Calu3 (cell line): ENCODE measurements at regions not wholly inside any gene's neighbourhood (a gene's known extent, or its start where the extent isn't known, plus 50 kb on each side); places are given as distances from the start of the nearest gene placed in this dataset.

Experiments used
- BruUV-seq: library from RNA; stranded (reverse); fragments of 400-500 nt; replicated peaks from 2 replicates; lab custom pipeline; 2021; lab: Mats Ljungman, UMichigan
- CTCF ChIA-PET: fragments of 300-600 bp; sonication (Branson Sonifier 250); formaldehyde crosslinking; loops from one replicate; lab custom pipeline; 2022; ENCODE audit warnings: antibody characterized with exemption; lab: Charles Lee
- DNase-seq: peaks from one replicate; pipeline ENCODE4 v3.0.0; 2022
- H3K27ac Mint-ChIP-seq: one replicate; pipeline ENCODE4 v1.8.0; 2022; ENCODE audit warnings: mixed read lengths; ENCODE audit not compliant: unreplicated experiment
- H3K27me3 Mint-ChIP-seq: one replicate; pipeline ENCODE4 v1.8.0; 2022; ENCODE audit warnings: mixed read lengths; ENCODE audit not compliant: unreplicated experiment
- H3K36me3 Mint-ChIP-seq: one replicate; pipeline ENCODE4 v1.8.0; 2022; ENCODE audit warnings: mild to moderate bottlenecking, moderate library complexity, mixed read lengths; ENCODE audit not compliant: insufficient read depth, unreplicated experiment
- H3K4me1 Mint-ChIP-seq: one replicate; pipeline ENCODE4 v1.8.0; 2022; ENCODE audit warnings: mild to moderate bottlenecking, low read depth, mixed read lengths; ENCODE audit not compliant: unreplicated experiment
- H3K4me3 Mint-ChIP-seq: one replicate; pipeline ENCODE4 v1.8.0; 2022; ENCODE audit warnings: mild to moderate bottlenecking, low read depth, moderate library complexity, mixed read lengths; ENCODE audit not compliant: unreplicated experiment
- H3K9me3 Mint-ChIP-seq: one replicate; pipeline ENCODE4 v1.8.0; 2022; ENCODE audit warnings: low read depth, mixed read lengths; ENCODE audit not compliant: unreplicated experiment
- intact Hi-C: fragments of 100-400 bp; cut with micrococcal nuclease; formaldehyde crosslinking; loops from one replicate; pipeline ENCODE4 v1.10.0; 2022; ENCODE audit not compliant: unreplicated experiment
- TF ChIP-seq, protein P1 (sequence below): fragments of 200-600 bp; IDR thresholded peaks from one replicate; pipeline ENCODE4 v1.8.0; 2022; ENCODE audit warnings: antibody characterized with exemption; ENCODE audit not compliant: unreplicated experiment

DNA sequence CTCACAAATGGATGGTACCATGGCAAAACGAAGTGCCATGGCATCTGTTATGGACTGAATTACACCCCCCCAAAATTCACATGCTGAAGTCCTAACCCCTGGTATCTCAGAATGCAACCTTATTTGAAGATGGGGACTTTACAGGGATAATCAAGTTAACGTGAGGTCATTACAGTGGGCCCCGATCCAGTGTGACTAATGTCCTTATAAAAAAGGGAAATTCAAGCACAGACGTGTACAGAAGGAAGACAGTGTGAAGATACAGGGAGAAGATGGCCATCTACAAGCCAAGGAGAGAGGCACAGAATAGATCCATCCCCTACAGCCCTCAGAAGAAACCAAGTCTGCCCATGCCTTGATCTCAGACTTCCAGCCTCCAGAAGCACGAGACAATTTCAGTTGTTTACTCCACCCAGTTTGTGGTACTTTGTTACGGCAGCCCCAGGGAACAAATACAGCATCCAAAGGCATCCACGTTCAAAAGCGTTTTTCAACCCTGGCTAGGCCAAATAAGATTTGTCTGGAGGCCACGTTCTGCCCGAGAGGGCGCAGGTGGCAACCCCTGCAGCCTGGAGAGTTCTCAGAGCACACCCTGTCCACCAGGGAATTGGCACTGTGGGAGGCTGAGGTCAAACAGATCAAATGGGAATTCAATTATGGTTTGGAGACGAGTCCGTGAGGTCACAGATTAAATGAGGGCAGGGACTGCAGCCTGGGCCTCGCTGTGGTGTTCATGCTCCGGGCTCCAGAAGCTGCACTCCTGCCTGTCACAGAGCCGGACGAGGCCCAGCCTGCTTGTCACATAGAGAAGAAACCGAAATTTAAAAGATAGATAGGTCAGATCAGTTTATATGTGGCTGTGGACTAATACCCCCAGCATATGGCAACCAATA is 494.8 kb downstream of the SHQ1 start:
- Mint-ChIP-seq H3K4me3 (no peak overlapping the region), H3K9me3 (no peaks in the 10 kb centered on the region), H3K27me3 (no peaks in the 10 kb centered on the region), H3K36me3 (no peaks in the 10 kb centered on the region), H3K4me1 (no peaks in the 10 kb centered on the region), H3K27ac (no peak overlapping the region)
- TF ChIP-seq, protein P1, sequence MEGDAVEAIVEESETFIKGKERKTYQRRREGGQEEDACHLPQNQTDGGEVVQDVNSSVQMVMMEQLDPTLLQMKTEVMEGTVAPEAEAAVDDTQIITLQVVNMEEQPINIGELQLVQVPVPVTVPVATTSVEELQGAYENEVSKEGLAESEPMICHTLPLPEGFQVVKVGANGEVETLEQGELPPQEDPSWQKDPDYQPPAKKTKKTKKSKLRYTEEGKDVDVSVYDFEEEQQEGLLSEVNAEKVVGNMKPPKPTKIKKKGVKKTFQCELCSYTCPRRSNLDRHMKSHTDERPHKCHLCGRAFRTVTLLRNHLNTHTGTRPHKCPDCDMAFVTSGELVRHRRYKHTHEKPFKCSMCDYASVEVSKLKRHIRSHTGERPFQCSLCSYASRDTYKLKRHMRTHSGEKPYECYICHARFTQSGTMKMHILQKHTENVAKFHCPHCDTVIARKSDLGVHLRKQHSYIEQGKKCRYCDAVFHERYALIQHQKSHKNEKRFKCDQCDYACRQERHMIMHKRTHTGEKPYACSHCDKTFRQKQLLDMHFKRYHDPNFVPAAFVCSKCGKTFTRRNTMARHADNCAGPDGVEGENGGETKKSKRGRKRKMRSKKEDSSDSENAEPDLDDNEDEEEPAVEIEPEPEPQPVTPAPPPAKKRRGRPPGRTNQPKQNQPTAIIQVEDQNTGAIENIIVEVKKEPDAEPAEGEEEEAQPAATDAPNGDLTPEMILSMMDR, result no peak
- CTCF ChIA-PET, result no interaction called here
- DNase-seq, result no peak
- intact Hi-C loops, result no loop called here
- no TSS peak for BruUV-seq

DNA sequence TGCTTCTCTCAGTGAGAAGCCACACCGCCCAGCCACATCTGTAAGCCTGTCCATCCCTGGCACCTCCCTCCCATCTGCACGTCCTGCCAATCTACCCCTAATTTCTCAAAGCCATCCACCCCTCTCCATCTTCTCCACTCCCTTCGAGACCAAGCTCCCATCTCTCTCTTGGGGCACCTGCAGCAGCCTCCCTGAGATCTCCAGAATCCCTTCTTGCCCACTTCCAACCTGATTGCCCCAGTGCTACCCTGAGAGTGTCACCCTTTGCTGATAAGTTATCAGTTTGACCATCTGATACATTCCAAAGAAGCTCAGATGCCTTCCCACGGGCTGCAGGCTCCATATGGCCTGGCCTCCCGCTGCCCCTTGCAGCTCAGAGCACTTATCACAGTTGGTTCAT is 496.1 kb downstream of the SHQ1 start:
- H3K4me3 Mint-ChIP-seq, result no peak overlapping the region
- H3K27ac Mint-ChIP-seq, result no peak overlapping the region
- no TSS peak for BruUV-seq
- no peaks in the 10 kb centered on the region for H3K27me3 Mint-ChIP-seq
- H3K36me3 Mint-ChIP-seq, result no peaks in the 10 kb centered on the region
- no peaks in the 10 kb centered on the region for H3K9me3 Mint-ChIP-seq
- no peaks in the 10 kb centered on the region for H3K4me1 Mint-ChIP-seq
- no peak for DNase-seq
- CTCF ChIA-PET, result no interaction called here
- intact Hi-C loops, result no loop called here
- TF ChIP-seq, protein P1, result no peak

DNA sequence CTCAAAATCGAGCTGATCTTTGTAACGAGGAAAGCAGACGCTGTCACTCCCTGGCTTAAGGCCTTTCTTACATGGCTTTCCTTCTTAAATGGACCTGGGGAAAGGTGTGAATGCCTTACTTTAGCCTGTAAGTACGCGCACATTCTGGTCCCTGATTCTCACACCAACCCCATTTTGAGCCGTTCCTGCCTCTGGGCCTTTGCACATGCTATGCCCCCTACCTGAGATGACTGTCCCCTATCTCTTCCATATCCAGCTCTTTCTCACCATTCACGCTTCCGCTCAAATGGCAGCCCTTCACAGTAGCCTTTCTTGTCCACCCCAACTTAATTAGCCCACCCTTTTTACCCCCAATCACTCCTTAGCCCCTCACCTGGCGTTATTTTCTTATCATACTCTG is 496.7 kb downstream of the SHQ1 start:
- CTCF ChIA-PET, result no interaction called here
- no TSS peak for BruUV-seq

DNA sequence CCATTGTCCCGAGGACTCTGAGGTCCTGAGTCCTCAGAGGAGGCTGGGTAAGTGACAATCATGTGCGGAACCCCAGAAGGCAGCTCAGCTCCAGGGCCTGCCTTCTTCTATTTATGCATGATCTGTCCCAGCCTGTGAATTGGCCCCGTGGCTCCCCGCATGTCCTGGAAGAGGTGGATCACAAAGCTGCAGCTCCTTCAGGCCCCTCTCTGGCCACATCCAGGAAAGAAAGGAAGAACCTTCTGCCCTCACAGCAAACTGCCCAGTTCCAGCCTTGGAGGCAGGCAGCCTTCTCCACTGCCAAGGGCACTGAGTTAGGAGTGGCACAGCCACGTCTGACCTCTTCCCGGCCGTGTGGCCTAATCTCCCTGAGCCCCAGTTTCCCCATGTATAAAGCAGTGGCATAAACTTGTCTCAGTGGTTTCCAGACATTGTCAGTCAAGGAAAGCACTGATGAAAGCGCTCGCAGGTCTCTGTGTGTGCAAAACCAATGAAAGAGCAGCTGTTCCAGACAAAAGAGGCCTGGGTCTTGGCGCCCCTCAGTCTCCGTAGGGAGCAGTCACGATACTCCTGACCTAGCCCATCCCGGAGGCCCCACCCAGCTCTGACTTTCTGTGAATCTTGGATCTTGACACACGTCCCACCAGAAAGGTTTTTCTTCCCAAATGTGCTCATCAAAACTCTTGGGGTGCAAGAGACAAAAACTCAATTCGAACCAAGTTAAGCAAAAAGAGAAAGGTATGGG is 497.3 kb downstream of the SHQ1 start:
- no peaks in the 10 kb centered on the region for H3K36me3 Mint-ChIP-seq
- no peaks in the 10 kb centered on the region for H3K27me3 Mint-ChIP-seq
- H3K4me3 Mint-ChIP-seq, result no peak overlapping the region
- intact Hi-C loops, result no loop called here
- H3K9me3 Mint-ChIP-seq, result no peaks in the 10 kb centered on the region
- no peak overlapping the region for H3K27ac Mint-ChIP-seq
- no TSS peak for BruUV-seq
- no peak for DNase-seq
- H3K4me1 Mint-ChIP-seq, result no peaks in the 10 kb centered on the region
- TF ChIP-seq, protein P1, result no peak
- CTCF ChIA-PET, result no interaction called here

More for the DNA sequence above, 496.7 kb downstream of the SHQ1 start:
- no peaks in the 10 kb centered on the region for H3K4me1 Mint-ChIP-seq
- TF ChIP-seq, protein P1, result no peak
- intact Hi-C loops, result no loop called here
- no peak for DNase-seq
- no peaks in the 10 kb centered on the region for H3K36me3 Mint-ChIP-seq
- no peaks in the 10 kb centered on the region for H3K9me3 Mint-ChIP-seq
- H3K27ac Mint-ChIP-seq, result no peak overlapping the region
- no peaks in the 10 kb centered on the region for H3K27me3 Mint-ChIP-seq
- H3K4me3 Mint-ChIP-seq, result no peak overlapping the region
